ENCODE measurements at regions not wholly inside any gene's neighbourhood (a gene's known extent, or its start where the extent isn't known, plus 50 kb on each side); places are given as distances from the start of the nearest gene placed in this dataset.
A peak's percentile ranks its signal among the peaks of the same experiment; 100 is the strongest.

GRCh38 chr9:23587433-23587832, 238.6 kb downstream of the ELAVL2 start:
- intact Hi-C loops (cut with DNase I) = no loop called here
- Histone ChIP-seq H3K9me3 (no peaks in the 10 kb centered on the region), H3K27ac (replicated peaks in 1 of 4) (no peak overlapping the region), H3K4me3 (no peak overlapping the region), H3K4me1 (peaks cover 11 to 27% (median 20%) of the 10 kb centered on the region in 4 donors), H3K27me3 (no peaks in the 10 kb centered on the region), H3K36me3 (no peaks in the 10 kb centered on the region)
- TF ChIP-seq CTCF (IDR thresholded peaks at IDR 0.05) (peak in 1 of 3 experiments; percentile 6), POLR2AphosphoS5 (IDR thresholded peaks at IDR 0.05) (peak in 1 of 2 donors; percentile 5), POLR2A (IDR thresholded peaks at IDR 0.05; ENCODE audit: low read depth) (no peak)
- WGBS = 40% methylated on average over 3 of the region's 3 CpGs
- DNase-seq (ENCODE audit: extremely low spot score) = no peak

- intact Hi-C loops (cut with DNase I) = no loop called here
- 95% methylated on average over 2 of the region's 2 CpGs for WGBS
- TF ChIP-seq CTCF (IDR thresholded peaks at IDR 0.05) (no peak), POLR2A (IDR thresholded peaks at IDR 0.05; ENCODE audit: low read depth) (no peak), POLR2AphosphoS5 (IDR thresholded peaks at IDR 0.05) (no peak), EP300 (IDR thresholded peaks at IDR 0.05) (no peak)
- Histone ChIP-seq H3K4me3 (no peak overlapping the region), H3K36me3 (no peaks in the 10 kb centered on the region), H3K27me3 (no peaks in the 10 kb centered on the region), H3K4me1 (peaks cover 11 to 27% (median 20%) of the 10 kb centered on the region in 4 donors), H3K9me3 (no peaks in the 10 kb centered on the region), H3K27ac (replicated peaks in 1 of 4) (no peak overlapping the region)
- DNase-seq (ENCODE audit: extremely low spot score) = no peak
Measured at GRCh38 chr9:23587903-23588302, 238.1 kb downstream of the ELAVL2 start.

- peak overlapping the region in 3 of 4 donors; percentile 0 to 43 (median 28) for H3K4me3 ChIP-seq
- TF ChIP-seq CTCF (IDR thresholded peaks at IDR 0.05) (no peak), POLR2AphosphoS5 (IDR thresholded peaks at IDR 0.05) (no peak), EP300 (IDR thresholded peaks at IDR 0.05) (no peak), POLR2A (IDR thresholded peaks at IDR 0.05; ENCODE audit: low read depth) (no peak)
- intact Hi-C loops (cut with DNase I) = no loop called here
- no peaks in the 10 kb centered on the region for H3K27me3 ChIP-seq
- WGBS = 68% methylated on average over 3 of the region's 3 CpGs
- H3K27ac ChIP-seq (replicated peaks in 1 of 4) = no peak overlapping the region
- no peak for DNase-seq (ENCODE audit: extremely low spot score)
- H3K36me3 ChIP-seq = no peaks in the 10 kb centered on the region
- no peaks in the 10 kb centered on the region for H3K9me3 ChIP-seq
- H3K4me1 ChIP-seq = peaks cover 11 to 27% (median 20%) of the 10 kb centered on the region in 4 donors
Measured at GRCh38 chr9:23590276-23591000, 235.6 kb downstream of the ELAVL2 start.

GRCh38 chr9:23594421-23594820, 231.6 kb downstream of the ELAVL2 start:
- no peaks in the 10 kb centered on the region for H3K9me3 ChIP-seq
- no peak overlapping the region for H3K4me3 ChIP-seq
- H3K27ac ChIP-seq (replicated peaks in 1 of 4) = no peak overlapping the region
- H3K4me1 ChIP-seq = peaks cover 8 to 15% (median 11%) of the 10 kb centered on the region in 4 donors
- 83% methylated on average over 1 of the region's 1 CpG for WGBS
- H3K36me3 ChIP-seq = no peaks in the 10 kb centered on the region
- intact Hi-C loops (cut with DNase I) = no loop called here
- TF ChIP-seq CTCF (IDR thresholded peaks at IDR 0.05) = no peak
- no peak for TF ChIP-seq POLR2AphosphoS5 (IDR thresholded peaks at IDR 0.05)
- no peak for TF ChIP-seq POLR2A (IDR thresholded peaks at IDR 0.05; ENCODE audit: low read depth)
- no peak for TF ChIP-seq EP300 (IDR thresholded peaks at IDR 0.05)
- H3K27me3 ChIP-seq = no peaks in the 10 kb centered on the region
- no peak for DNase-seq (ENCODE audit: extremely low spot score)

Data from esophagus muscularis mucosa (tissue), 4 donors.